Pancreas (tissue), 10 donors: ENCODE measurements at regions not wholly inside any gene's neighbourhood (a gene's known extent, or its start where the extent isn't known, plus 50 kb on each side); places are given as distances from the start of the nearest gene placed in this dataset.

Source experiments
- ATAC-seq, 4 donors: fragments of 200-7000 bp; cut with Tn5 transposase; one replicate each; pipeline versions ENCODE4 v1.8.0 to v1.9.1; 2020; ENCODE audit warnings: mild to moderate bottlenecking in 4 of 4, moderate library complexity in 4 of 4
- DNase-seq, 6 donors: peaks; one replicate each; pipeline ENCODE4 v3.0.0-alpha.2; 2020
- FAIRE-seq: peaks from 2 replicates; lab custom pipeline; 2012; peaks lifted over from hg19 to GRCh38; lab: Jason Lieb, UNC
- H3K27ac ChIP-seq, 4 donors: fragments of 200-600 bp; sonication (generic); 1 replicate in 3 of 4; 2 replicates in 1 of 4; pipeline versions ENCODE4 v1.5.0 to v1.8.0; 2020
- H3K27me3 ChIP-seq, 4 donors: fragments of 200-600 bp; one replicate each; pipeline ENCODE4 v1.8.0; 2021
- H3K36me3 ChIP-seq, 3 donors: fragments of 200-600 bp; sonication (generic) in 1 of 3; one replicate each; pipeline versions ENCODE4 v1.5.0 to v1.8.0; 2020 to 2021
- H3K4me1 ChIP-seq, 3 donors: fragments of 200-600 bp; one replicate each; pipeline ENCODE4 v1.8.0; 2021
- H3K4me3 ChIP-seq, 4 donors: fragments of 200-600 bp; sonication (generic) in 2 of 4; one replicate each; pipeline versions ENCODE4 v1.5.0 to v1.8.0; 2020 to 2021
- H3K9me3 ChIP-seq, 4 donors: fragments of 200-600 bp; one replicate each; pipeline ENCODE4 v1.8.0; 2021
- WGBS, 2 donors: extraction: QIAGEN DNeasy Blood & Tissue Kit; methylation state at CpG; one replicate each; pipeline ENCODE4 v1.1.7; 2013; 5-methylcytosine and 5-hydroxymethylcytosine counted together
- intact Hi-C, 3 donors: fragments of 100-400 bp; cut with DNase I; formaldehyde crosslinking; loops; one replicate each; pipeline versions ENCODE4 v1.11.1 to v1.14.2; 2022
- TF ChIP-seq, protein P1 (sequence below), 4 donors: fragments of 200-600 bp; sonication (generic) in 3 of 4; IDR thresholded peaks; one replicate each; pipeline versions ENCODE4 v1.5.0 to v1.8.0; 2021; ENCODE audit warnings: antibody characterized with exemption in 4 of 4
- donor health status: healthy with polysubstance abuse.
- donor health status: DM: no; HTN: no; CAD: no; lungs with moderate emphysema.
- donor health status: DM: no; HTN: no; CAD: no.
- donor health status: control.
- donor health status: control.
- donor health status: Bipolar disorder and iron deficiency.
- donor health status: DM: yes; HTN: yes; CAD: no.
- donor health status: DM: no; HTN: no; CAD: no.
- donor health status: DM: no; HTN: no; CAD: no.
- donor health status: DM: yes; HTN: yes; CAD: no.

DNA sequence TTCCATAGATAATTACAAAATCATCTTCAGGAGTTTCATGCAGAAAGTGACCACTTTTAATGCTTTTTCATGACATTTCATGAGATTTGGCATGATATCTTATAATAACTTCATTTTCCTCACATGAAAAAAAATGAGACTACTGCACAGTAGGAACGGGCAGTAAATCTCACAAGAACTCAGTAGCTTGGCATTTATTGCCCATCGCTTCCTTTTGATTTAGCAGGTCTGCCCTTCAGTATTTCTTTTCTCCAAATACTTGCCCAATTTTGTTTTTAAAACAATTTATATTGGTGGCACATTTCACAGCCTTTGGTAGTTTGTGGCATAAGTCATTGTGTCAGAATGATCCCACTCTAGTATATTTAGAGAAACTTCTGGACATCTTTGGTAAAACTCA, 711.8 kb upstream of the CHD1 start:
- intact Hi-C loops = no loop called here
- no peaks in the 10 kb centered on the region for H3K36me3 ChIP-seq
- no peak overlapping the region for H3K27ac ChIP-seq
- TF ChIP-seq, protein P1, sequence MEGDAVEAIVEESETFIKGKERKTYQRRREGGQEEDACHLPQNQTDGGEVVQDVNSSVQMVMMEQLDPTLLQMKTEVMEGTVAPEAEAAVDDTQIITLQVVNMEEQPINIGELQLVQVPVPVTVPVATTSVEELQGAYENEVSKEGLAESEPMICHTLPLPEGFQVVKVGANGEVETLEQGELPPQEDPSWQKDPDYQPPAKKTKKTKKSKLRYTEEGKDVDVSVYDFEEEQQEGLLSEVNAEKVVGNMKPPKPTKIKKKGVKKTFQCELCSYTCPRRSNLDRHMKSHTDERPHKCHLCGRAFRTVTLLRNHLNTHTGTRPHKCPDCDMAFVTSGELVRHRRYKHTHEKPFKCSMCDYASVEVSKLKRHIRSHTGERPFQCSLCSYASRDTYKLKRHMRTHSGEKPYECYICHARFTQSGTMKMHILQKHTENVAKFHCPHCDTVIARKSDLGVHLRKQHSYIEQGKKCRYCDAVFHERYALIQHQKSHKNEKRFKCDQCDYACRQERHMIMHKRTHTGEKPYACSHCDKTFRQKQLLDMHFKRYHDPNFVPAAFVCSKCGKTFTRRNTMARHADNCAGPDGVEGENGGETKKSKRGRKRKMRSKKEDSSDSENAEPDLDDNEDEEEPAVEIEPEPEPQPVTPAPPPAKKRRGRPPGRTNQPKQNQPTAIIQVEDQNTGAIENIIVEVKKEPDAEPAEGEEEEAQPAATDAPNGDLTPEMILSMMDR (IDR thresholded peaks at IDR 0.05) = no peak
- ATAC-seq (no peak), FAIRE-seq (no peak), DNase-seq (no peak)
- 93 to 95% methylated on average over 2 of the region's 2 CpGs for WGBS, 2 donors
- no peaks in the 10 kb centered on the region for H3K4me1 ChIP-seq
- H3K4me3 ChIP-seq = no peak overlapping the region
- H3K9me3 ChIP-seq = no peaks in the 10 kb centered on the region
- no peaks in the 10 kb centered on the region for H3K27me3 ChIP-seq

DNA sequence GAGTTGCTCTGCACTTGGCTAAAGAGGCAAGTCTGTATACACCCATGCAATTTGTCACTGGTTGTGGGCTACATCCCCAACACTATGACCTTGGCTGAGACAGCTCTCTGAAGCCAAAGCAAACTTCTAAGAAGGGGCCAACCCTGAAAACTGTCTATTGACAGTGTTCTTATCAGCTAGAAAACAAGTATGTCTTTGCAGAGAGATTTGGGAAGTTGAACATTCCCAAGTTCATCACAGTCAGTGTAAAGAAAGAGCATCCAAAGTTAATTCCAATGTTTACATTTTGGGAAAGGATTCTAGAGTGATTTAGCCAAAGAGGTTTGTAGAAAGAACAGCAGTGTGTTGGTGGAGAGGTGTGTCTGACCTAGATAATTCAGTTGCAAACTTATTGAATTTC, 711.1 kb upstream of the CHD1 start:
- Histone ChIP-seq H3K4me3 (no peak overlapping the region), H3K36me3 (no peaks in the 10 kb centered on the region), H3K27ac (no peak overlapping the region), H3K9me3 (no peaks in the 10 kb centered on the region), H3K27me3 (no peaks in the 10 kb centered on the region), H3K4me1 (no peaks in the 10 kb centered on the region)
- FAIRE-seq (no peak), ATAC-seq (no peak), DNase-seq (no peak)
- TF ChIP-seq, protein P1 (IDR thresholded peaks at IDR 0.05) = no peak
- intact Hi-C loops = no loop called here

DNA sequence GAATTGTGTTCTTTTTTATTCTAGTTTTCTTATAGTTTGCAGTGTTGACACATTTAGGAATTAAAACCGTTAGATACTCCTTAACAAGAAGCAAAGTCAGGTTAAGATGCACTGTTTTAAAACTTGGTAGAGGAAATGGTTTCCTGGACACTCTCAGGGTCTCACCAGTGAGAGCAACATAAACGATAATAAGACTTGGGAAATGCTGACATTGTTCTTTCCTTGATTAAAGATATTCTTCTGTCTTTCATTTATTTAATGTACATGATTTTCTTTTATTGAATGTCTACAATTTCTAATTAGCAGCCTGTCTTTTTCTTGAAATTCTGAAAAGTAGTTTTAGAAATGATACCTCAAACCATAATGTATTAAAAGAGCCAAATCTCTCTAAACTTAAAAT, 707.9 kb upstream of the CHD1 start:
- H3K27me3 ChIP-seq = no peaks in the 10 kb centered on the region
- FAIRE-seq (no peak), DNase-seq (no peak), ATAC-seq (no peak)
- no peaks in the 10 kb centered on the region for H3K36me3 ChIP-seq
- 65 to 72% methylated on average over 2 of the region's 2 CpGs for WGBS, 2 donors
- no peak overlapping the region for H3K27ac ChIP-seq
- H3K4me1 ChIP-seq = no peaks in the 10 kb centered on the region
- no peaks in the 10 kb centered on the region for H3K9me3 ChIP-seq
- H3K4me3 ChIP-seq = no peak overlapping the region
- intact Hi-C loops = no loop called here
- TF ChIP-seq, protein P1 (IDR thresholded peaks at IDR 0.05) = no peak

DNA sequence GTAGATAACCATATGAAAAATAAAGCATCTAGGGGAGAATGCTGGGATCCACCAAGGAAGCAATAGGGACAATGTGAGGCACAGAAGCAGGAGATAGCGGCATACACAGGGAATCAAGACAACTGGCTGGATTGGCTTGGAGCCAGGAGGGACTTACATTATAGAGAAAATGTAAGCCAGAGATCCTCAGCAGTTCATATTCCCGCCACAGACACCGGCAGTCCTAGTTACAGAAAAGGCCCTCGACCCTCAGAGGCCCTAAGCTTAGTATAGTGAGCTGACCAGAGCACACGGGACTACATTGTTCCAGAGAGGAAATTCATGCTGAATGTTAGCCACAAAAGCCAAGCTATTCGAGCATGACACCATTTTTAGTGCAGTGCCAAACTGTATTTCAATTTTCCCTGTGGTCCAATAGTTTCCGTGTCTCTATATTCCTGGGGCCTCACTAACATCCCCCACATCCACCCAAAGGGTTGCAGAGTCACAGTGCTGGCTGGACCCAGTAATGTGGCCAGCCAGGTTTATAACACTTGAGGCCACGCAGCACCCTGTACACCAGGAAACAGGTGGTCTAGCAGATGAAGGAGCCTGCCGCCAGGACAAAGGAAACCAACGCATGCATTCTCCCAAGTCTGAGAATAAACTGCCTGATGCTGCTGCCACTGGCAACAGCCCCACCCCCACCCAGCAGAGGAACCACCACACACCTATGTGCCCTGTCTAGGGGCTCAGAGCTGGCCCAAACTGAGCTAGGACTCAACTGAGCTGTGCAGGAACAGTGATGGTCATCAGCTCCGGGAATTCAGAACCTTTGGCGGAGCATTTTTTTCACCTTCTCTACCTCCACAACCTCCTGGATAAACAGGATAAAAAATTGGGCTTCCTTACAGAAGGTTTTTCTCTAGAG, 693.2 kb upstream of the CHD1 start:
- TF ChIP-seq, protein P1 (IDR thresholded peaks at IDR 0.05) = no peak
- Histone ChIP-seq H3K4me1 (no peaks in the 10 kb centered on the region), H3K27me3 (no peaks in the 10 kb centered on the region), H3K4me3 (no peak overlapping the region), H3K9me3 (no peaks in the 10 kb centered on the region), H3K36me3 (no peaks in the 10 kb centered on the region), H3K27ac (no peak overlapping the region)
- ATAC-seq (no peak), FAIRE-seq (no peak), DNase-seq (no peak)
- WGBS, 2 donors = 81% methylated on average over 12 of the region's 12 CpGs
- intact Hi-C loops = no loop called here

DNA sequence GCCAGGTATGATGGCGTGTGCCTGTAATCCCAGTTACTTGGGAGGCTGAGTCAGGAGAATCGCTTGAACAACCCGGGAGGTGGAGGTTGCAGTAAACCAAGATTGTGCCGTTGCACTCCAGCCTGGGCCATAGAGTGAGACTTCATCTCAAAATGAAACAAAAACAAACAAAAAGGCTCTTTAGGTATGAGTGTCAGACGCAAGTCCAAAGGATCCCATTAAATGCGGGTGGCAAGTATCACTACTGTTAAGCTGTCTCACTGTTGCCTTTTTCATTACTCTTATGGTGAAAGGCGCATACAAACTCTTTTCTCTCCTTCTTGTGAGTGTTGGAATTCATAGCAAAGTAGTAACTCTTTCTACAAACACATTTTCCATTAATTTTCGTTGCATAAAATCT, 688.5 kb upstream of the CHD1 start:
- intact Hi-C loops = no loop called here
- 88 to 91% methylated on average over 8 of the region's 8 CpGs for WGBS, 2 donors
- TF ChIP-seq, protein P1 (IDR thresholded peaks at IDR 0.05) = no peak
- Histone ChIP-seq H3K27me3 (no peaks in the 10 kb centered on the region), H3K4me3 (no peak overlapping the region), H3K4me1 (no peaks in the 10 kb centered on the region), H3K9me3 (no peaks in the 10 kb centered on the region), H3K36me3 (no peaks in the 10 kb centered on the region), H3K27ac (no peak overlapping the region)
- ATAC-seq = no peak
- no peak for FAIRE-seq
- no peak for DNase-seq
